ENCODE measurements at regions not wholly inside any gene's neighbourhood (a gene's known extent, or its start where the extent isn't known, plus 50 kb on each side); places are given as distances from the start of the nearest gene placed in this dataset.
"Not testable (repeated sequence)": the region's sequence is repeated elsewhere in the genome, so short reads cannot be mapped to it uniquely, and the experiment has no call there.

DNA sequence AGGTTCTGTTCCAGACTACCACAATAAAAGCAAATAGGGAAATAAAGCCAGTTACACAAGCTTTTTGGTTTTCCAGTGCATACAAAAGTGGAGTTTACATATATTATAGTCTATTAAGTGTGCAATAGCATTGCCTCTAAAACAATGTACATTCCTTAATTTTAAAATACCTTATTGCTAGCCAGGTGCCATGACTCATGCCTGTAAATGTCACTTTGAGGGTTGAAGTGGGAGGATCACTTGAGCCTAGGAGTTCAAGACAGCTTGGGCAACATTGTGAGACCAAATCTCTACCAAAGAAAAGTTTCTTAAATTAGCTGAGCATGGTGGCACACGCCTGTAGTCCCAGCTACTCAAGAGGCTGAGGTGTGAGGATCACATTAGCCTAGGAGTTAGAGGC, 52.9 kb upstream of the IMP4 start:
- DNase-seq: no peak
- Histone ChIP-seq H3K4me3 (no peak overlapping the region), H3F3A (ENCODE audit: insufficient read depth) (no peaks in the 10 kb centered on the region), H3K27ac (no peak overlapping the region), H3K4me2 (ENCODE audit: unreplicated experiment) (no peak overlapping the region), H4K20me1 (ENCODE audit: insufficient read depth) (no peaks in the 10 kb centered on the region), H2AFZ (no peak overlapping the region), H3K27me3 (replicated peaks; ENCODE audit: insufficient read depth) (no peaks in the 10 kb centered on the region), H3K79me2 (ENCODE audit: insufficient read depth) (no peaks in the 10 kb centered on the region), H3K9me3 (ENCODE audit: low read depth) (no peaks in the 10 kb centered on the region), H3K36me3 (ENCODE audit: low read depth) (no peaks in the 10 kb centered on the region), H3K4me1 (ENCODE audit: insufficient read depth) (no peaks in the 10 kb centered on the region), H3K9me2 (ENCODE audit: insufficient read depth) (no peaks in the 10 kb centered on the region), H3K9ac (no peak overlapping the region)
- no peak for TF ChIP-seq EZH2 (IDR thresholded peaks at IDR 0.05; ENCODE audit: insufficient read depth, poor library complexity, severe bottlenecking)
- no peak for TF ChIP-seq EZH2phosphoT487 (IDR thresholded peaks at IDR 0.05; ENCODE audit: insufficient read depth, low read depth)
- in situ Hi-C loops (cut with MboI): no loop called here
- 24 to 29% methylated on average over 1 of the region's 1 CpG for WGBS, 2 experiments (ENCODE audit: low coverage in 1 of 2, low lambda C conversion rate in 2 of 2, missing lambda C conversion rate in 2 of 2)

DNA sequence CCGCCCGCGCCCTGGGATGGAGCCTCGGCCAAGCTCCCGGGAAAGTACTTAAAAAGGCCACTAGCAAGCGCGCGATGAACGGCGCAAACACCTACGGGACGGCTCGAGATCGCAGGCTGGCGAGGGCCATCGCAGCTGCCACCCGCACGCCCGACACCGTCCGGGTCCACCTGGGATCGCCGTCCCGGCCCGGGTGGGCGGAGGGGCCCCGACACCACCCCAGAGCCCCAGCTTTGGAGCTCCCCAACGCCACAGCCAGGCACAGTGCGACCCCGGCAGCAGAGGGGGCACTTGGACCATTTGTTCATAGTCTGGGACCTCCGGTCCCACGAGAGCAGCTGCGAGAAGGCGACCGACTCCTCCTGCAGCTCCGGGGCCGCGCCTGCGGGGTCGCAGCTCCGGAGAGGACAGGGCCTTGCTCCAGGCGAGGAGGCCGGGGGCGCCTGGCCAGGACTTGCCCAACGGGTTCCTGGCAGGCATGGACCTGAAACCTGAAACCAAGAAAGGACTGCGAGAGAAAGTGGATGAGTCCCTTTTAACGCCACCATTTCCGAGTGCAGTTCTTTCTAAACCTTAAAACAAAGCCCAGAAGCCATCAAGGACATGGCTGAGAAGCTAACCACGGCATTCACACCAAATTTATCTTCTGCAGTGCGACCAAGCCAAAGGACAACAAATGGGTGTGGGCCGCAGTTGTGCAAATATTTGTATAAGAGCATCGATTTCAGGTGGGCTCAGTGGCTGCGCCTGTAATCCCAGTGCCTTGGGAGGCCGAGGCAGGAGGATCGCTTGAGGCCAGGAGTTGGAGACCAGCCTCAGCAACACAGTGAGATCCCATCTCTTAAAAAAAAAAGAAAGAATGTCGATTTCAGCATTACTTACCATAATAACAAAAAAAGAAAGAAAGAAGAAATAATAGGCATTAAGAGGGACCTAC, 54.0 kb upstream of the IMP4 start:
- no peak overlapping the region for H3K27ac ChIP-seq
- H2AFZ ChIP-seq: no peak overlapping the region
- no peaks in the 10 kb centered on the region for H4K20me1 ChIP-seq (ENCODE audit: insufficient read depth)

DNA sequence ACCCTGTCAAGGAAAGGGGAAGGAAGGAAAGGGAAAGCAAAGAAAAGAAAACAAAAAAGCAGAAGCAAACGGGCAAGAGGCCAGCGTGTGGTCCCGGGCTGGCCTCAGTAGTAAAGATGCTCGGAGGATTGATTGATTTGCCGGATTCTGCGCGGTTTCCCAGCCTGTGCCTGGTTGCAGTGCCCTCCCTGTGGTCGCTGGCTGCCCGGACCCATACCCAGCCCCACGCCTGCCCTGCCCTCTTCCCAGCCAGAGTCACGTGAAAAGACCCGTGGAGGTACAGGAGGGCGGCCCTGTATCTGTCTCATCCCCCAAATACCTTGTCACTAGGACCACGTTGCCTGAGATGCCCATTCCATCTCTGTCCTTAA, 55.1 kb upstream of the IMP4 start:
- no peak overlapping the region for H3K4me3 ChIP-seq
- H3F3A ChIP-seq (ENCODE audit: insufficient read depth): no peaks in the 10 kb centered on the region
- H3K4me2 ChIP-seq (ENCODE audit: unreplicated experiment): no peak overlapping the region
- H3K9me3 ChIP-seq (ENCODE audit: low read depth): no peaks in the 10 kb centered on the region
- DNase-seq: no peak
- no peaks in the 10 kb centered on the region for H3K79me2 ChIP-seq (ENCODE audit: insufficient read depth)
- H2AFZ ChIP-seq: no peak overlapping the region
- no peaks in the 10 kb centered on the region for H3K4me1 ChIP-seq (ENCODE audit: insufficient read depth)
- no peaks in the 10 kb centered on the region for H3K36me3 ChIP-seq (ENCODE audit: low read depth)
- 64 to 73% methylated on average over 13 to 14 of the region's 14 CpGs for WGBS, 2 experiments (ENCODE audit: low coverage in 1 of 2, low lambda C conversion rate in 2 of 2, missing lambda C conversion rate in 2 of 2)
- H3K27me3 ChIP-seq (replicated peaks; ENCODE audit: insufficient read depth): no peaks in the 10 kb centered on the region
- no peaks in the 10 kb centered on the region for H4K20me1 ChIP-seq (ENCODE audit: insufficient read depth)
- no peak overlapping the region for H3K9ac ChIP-seq
- in situ Hi-C loops (cut with MboI): no loop called here
- H3K9me2 ChIP-seq (ENCODE audit: insufficient read depth): no peaks in the 10 kb centered on the region
- no peak overlapping the region for H3K27ac ChIP-seq
- TF ChIP-seq EZH2phosphoT487 (IDR thresholded peaks at IDR 0.05; ENCODE audit: insufficient read depth, low read depth) (no peak), EZH2 (IDR thresholded peaks at IDR 0.05; ENCODE audit: insufficient read depth, poor library complexity, severe bottlenecking) (no peak)

More for the DNA sequence above, 54.0 kb upstream of the IMP4 start:
- no peaks in the 10 kb centered on the region for H3K9me2 ChIP-seq (ENCODE audit: insufficient read depth)
- no peaks in the 10 kb centered on the region for H3K9me3 ChIP-seq (ENCODE audit: low read depth)
- H3K4me2 ChIP-seq (ENCODE audit: unreplicated experiment): no peak overlapping the region
- 45 to 61% methylated on average over 26 to 56 of the region's 56 CpGs for WGBS, 2 experiments (ENCODE audit: low coverage in 1 of 2, low lambda C conversion rate in 2 of 2, missing lambda C conversion rate in 2 of 2)
- in situ Hi-C loops (cut with MboI): no loop called here
- no peaks in the 10 kb centered on the region for H3K36me3 ChIP-seq (ENCODE audit: low read depth)
- no peaks in the 10 kb centered on the region for H3K27me3 ChIP-seq (replicated peaks; ENCODE audit: insufficient read depth)
- H3K4me3 ChIP-seq: no peak overlapping the region
- TF ChIP-seq EZH2phosphoT487 (IDR thresholded peaks at IDR 0.05; ENCODE audit: insufficient read depth, low read depth): no peak
- TF ChIP-seq EZH2 (IDR thresholded peaks at IDR 0.05; ENCODE audit: insufficient read depth, poor library complexity, severe bottlenecking): no peak
- no peak for DNase-seq
- H3K4me1 ChIP-seq (ENCODE audit: insufficient read depth): no peaks in the 10 kb centered on the region
- H3K9ac ChIP-seq: no peak overlapping the region
- H3F3A ChIP-seq (ENCODE audit: insufficient read depth): no peaks in the 10 kb centered on the region
- H3K79me2 ChIP-seq (ENCODE audit: insufficient read depth): no peaks in the 10 kb centered on the region

DNA sequence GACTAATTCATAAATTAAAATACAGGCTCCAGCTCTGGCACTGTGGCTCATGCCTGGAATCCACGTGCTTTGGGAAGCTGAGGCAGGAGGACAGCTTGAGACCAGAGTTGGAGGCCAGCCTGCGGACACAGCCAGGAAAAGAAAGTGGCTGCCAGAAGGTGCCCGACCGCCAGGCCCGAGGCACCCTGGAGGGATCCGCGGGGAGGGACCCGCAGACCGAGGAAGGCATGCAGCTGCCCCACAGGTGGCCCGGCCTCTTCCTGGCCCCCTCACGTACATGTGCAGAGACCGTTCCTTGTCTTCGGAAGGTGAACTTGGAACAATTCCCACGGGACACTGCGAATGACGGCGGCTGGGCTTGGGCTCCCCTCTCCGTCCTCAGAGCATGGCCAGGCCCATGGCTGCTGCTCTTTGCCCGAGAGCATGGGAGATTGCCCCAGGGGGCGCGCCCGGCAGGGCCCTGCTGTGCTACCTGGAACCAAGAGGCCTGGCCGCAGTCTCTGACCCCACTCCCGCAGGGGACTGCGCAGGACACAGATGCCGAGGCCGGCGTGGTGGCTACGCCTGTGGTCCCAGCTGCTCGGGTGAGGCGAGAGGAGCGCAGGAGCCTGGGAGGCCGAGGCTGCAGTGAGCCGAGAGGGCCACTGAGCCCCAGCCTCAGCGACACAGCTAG, 55.6 kb upstream of the IMP4 start:
- no peak overlapping the region for H3K4me3 ChIP-seq
- H3K9me3 ChIP-seq (ENCODE audit: low read depth): no peaks in the 10 kb centered on the region
- WGBS, 2 experiments (ENCODE audit: low coverage in 1 of 2, low lambda C conversion rate in 2 of 2, missing lambda C conversion rate in 2 of 2): 80 to 84% methylated on average over 34 to 35 of the region's 35 CpGs
- no peak overlapping the region for H3K9ac ChIP-seq
- no peak for TF ChIP-seq EZH2 (IDR thresholded peaks at IDR 0.05; ENCODE audit: insufficient read depth, poor library complexity, severe bottlenecking)
- no peaks in the 10 kb centered on the region for H3K9me2 ChIP-seq (ENCODE audit: insufficient read depth)
- H3K4me1 ChIP-seq (ENCODE audit: insufficient read depth): no peaks in the 10 kb centered on the region
- no peaks in the 10 kb centered on the region for H3K36me3 ChIP-seq (ENCODE audit: low read depth)
- H4K20me1 ChIP-seq (ENCODE audit: insufficient read depth): no peaks in the 10 kb centered on the region
- no peak overlapping the region for H3K27ac ChIP-seq
- H2AFZ ChIP-seq: no peak overlapping the region
- no peak for DNase-seq
- H3K4me2 ChIP-seq (ENCODE audit: unreplicated experiment): no peak overlapping the region
- H3K27me3 ChIP-seq (replicated peaks; ENCODE audit: insufficient read depth): no peaks in the 10 kb centered on the region
- H3F3A ChIP-seq (ENCODE audit: insufficient read depth): no peaks in the 10 kb centered on the region
- in situ Hi-C loops (cut with MboI): no loop called here
- no peaks in the 10 kb centered on the region for H3K79me2 ChIP-seq (ENCODE audit: insufficient read depth)

DNA sequence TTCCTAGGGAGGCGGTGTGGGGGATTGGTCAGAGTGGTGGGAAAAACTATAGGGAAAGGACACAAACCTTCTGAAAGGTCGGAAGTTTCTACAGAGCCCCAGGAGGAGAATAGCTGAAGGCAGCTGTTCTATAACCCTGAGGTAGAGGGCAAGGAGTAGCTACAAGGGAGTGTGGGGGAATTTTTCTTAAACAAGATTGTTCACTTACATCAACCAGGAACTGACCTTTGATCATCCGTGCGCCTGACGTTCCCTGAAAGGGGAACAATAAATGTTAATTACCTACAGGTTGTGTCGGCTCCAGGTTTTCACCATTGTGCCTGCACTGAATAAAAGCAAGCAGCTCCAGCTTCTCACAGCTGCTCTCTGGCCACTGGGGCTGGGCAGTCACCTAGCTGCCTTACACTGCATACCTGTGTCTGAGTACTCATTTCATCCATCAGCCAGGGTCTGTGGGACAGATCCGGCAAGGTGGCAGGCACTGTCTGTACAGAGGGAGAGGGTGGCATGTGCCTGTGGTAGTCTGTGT, 59.3 kb upstream of the IMP4 start:
- H3K4me2 ChIP-seq (ENCODE audit: unreplicated experiment); H3K4me1 ChIP-seq (ENCODE audit: insufficient read depth); in situ Hi-C loops (cut with MboI); H3K27ac ChIP-seq; H3K9me3 ChIP-seq (ENCODE audit: low read depth); H2AFZ ChIP-seq; DNase-seq; H3K27me3 ChIP-seq (replicated peaks; ENCODE audit: insufficient read depth); H3K9me2 ChIP-seq (ENCODE audit: insufficient read depth); H3F3A ChIP-seq (ENCODE audit: insufficient read depth); H3K36me3 ChIP-seq (ENCODE audit: low read depth); H3K4me3 ChIP-seq; H3K79me2 ChIP-seq (ENCODE audit: insufficient read depth); H3K9ac ChIP-seq; H4K20me1 ChIP-seq (ENCODE audit: insufficient read depth): not testable (repeated sequence)
- WGBS, 2 experiments (ENCODE audit: low coverage in 1 of 2, low lambda C conversion rate in 2 of 2, missing lambda C conversion rate in 2 of 2): 21 to 35% methylated on average over 4 to 6 of the region's 7 CpGs

DNA sequence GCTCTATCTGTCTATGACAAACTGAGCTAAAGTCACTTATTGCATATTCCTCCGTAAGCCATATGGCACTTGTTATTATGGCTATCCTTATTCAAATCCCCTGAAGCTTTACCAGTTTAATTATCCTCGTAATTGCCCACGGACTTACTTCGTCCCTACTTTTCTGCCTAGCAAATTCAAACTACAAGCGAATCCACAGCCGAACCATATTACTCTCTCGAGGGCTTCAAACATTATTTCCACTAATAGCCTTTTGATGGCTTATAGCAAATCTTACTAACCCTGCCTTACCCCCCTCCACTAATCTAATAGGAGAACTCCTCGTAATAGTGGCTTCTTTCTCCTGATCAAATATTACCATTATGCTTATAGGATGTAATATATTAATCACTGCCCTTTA, 63.1 kb upstream of the IMP4 start:
- H3K27ac ChIP-seq; DNase-seq; H3F3A ChIP-seq (ENCODE audit: insufficient read depth); H3K4me3 ChIP-seq; H3K36me3 ChIP-seq (ENCODE audit: low read depth); H3K9me2 ChIP-seq (ENCODE audit: insufficient read depth); H3K4me1 ChIP-seq (ENCODE audit: insufficient read depth); H2AFZ ChIP-seq; H3K27me3 ChIP-seq (replicated peaks; ENCODE audit: insufficient read depth); in situ Hi-C loops (cut with MboI); H3K9me3 ChIP-seq (ENCODE audit: low read depth); H4K20me1 ChIP-seq (ENCODE audit: insufficient read depth); H3K79me2 ChIP-seq (ENCODE audit: insufficient read depth); H3K9ac ChIP-seq; H3K4me2 ChIP-seq (ENCODE audit: unreplicated experiment): not testable (repeated sequence)
- WGBS, 2 experiments (ENCODE audit: low coverage in 1 of 2, low lambda C conversion rate in 2 of 2, missing lambda C conversion rate in 2 of 2): 33 to 39% methylated on average over 8 of the region's 8 CpGs
